HG03378 (cell line): ENCODE measurements at regions not wholly inside any gene's neighbourhood (a gene's known extent, or its start where the extent isn't known, plus 50 kb on each side); places are given as distances from the start of the nearest gene placed in this dataset.

ENCODE experiments used
- ATAC-seq: cut with Tn5 transposase; IDR thresholded peaks from one replicate; pipeline ENCODE4 v1.9.1; 2021; ENCODE audit warnings: mild to moderate bottlenecking, moderate library complexity; ENCODE audit not compliant: unreplicated experiment

GRCh38 chr6:14187406-14187805 lies 69.8 kb downstream of the CD83 start:
- ATAC-seq, result no peak

- no peak for ATAC-seq
Measured at GRCh38 chr6:14189074-14189473, 71.5 kb downstream of the CD83 start.

GRCh38 chr6:14190191-14190928 lies 72.8 kb downstream of the CD83 start:
- ATAC-seq, result no peak

GRCh38 chr6:14190929-14191224 lies 73.3 kb downstream of the CD83 start:
- no peak for ATAC-seq

GRCh38 chr6:14191761-14192160 lies 74.2 kb downstream of the CD83 start:
- no peak for ATAC-seq

GRCh38 chr6:14192216-14192788 lies 74.7 kb downstream of the CD83 start:
- no peak for ATAC-seq

GRCh38 chr6:14193524-14193923 lies 76.0 kb downstream of the CD83 start:
- ATAC-seq, result no peak

GRCh38 chr6:14194483-14194882 lies 76.9 kb downstream of the CD83 start:
- ATAC-seq, result no peak

- ATAC-seq, result no peak
Measured at GRCh38 chr6:14194976-14195375, 77.4 kb downstream of the CD83 start.

GRCh38 chr6:14196026-14196425 lies 78.5 kb downstream of the CD83 start:
- ATAC-seq, result no peak

GRCh38 chr6:14197118-14197517 lies 79.5 kb downstream of the CD83 start:
- no peak for ATAC-seq

GRCh38 chr6:14200047-14200446 lies 82.5 kb downstream of the CD83 start:
- ATAC-seq, result no peak

GRCh38 chr6:14202947-14203346 lies 85.4 kb downstream of the CD83 start:
- ATAC-seq, result no peak

GRCh38 chr6:14206391-14206790 lies 88.8 kb downstream of the CD83 start:
- no peak for ATAC-seq

- no peak for ATAC-seq
Measured at GRCh38 chr6:14207448-14207847, 89.9 kb downstream of the CD83 start.

- ATAC-seq, result no peak
Measured at GRCh38 chr6:14209000-14209399, 91.4 kb downstream of the CD83 start.

- ATAC-seq, result no peak
Measured at GRCh38 chr6:14210077-14210476, 92.5 kb downstream of the CD83 start.

- ATAC-seq, result peak; percentile 82
Measured at GRCh38 chr6:14210663-14211561, 93.3 kb downstream of the CD83 start.

GRCh38 chr6:14211562-14211942 lies 94.0 kb downstream of the CD83 start:
- ATAC-seq, result no peak

- ATAC-seq, result no peak
Measured at GRCh38 chr6:14212020-14212419, 94.4 kb downstream of the CD83 start.

- ATAC-seq, result no peak
Measured at GRCh38 chr6:14212632-14213031, 95.1 kb downstream of the CD83 start.
